GM21447 (cell line): ENCODE measurements at regions not wholly inside any gene's neighbourhood (a gene's known extent, or its start where the extent isn't known, plus 50 kb on each side); places are given as distances from the start of the nearest gene placed in this dataset.

Experiments
- ATAC-seq: cut with Tn5 transposase; IDR thresholded peaks from one replicate; pipeline ENCODE4 v1.9.1; 2021; ENCODE audit not compliant: unreplicated experiment

DNA sequence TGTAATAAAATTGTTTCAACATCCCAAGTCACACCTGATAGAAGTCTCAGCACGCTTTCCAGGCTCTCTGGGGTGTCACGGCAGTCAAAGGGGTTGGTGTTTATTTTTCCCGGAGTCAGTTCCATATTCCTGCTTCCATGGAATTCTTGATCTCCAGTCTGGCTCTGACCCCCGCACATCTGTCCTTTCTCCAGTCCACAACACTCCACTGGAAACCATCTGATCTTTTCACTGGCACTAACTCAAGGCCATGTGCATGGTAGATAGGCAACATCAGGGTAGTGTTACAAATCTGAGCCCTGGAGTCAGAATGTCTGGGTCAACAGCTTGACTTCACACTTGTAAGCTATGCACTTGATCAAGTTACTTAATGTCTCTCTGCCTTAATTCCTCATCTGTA lies 176.2 kb downstream of the WDR11 start:
- ATAC-seq: no peak

DNA sequence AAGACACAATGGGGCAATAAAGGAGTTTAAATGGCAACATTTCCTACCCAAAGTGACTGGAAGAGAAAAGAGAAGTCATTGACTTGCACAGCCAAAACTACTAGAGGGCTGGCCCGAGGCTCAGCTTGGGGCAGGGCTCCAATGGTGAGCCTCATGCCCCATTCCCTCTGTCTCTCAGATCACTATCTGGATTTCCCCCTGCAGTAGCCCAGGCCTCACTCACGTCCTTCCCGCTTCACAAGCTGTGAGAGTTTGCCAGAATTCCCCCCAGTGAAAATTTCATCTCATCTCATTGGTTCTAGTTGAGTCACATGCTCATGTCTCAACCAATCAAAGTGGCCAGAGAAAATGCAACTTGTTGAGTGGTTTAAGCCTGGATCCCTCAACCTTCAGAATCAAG lies 181.3 kb downstream of the WDR11 start:
- no peak for ATAC-seq

DNA sequence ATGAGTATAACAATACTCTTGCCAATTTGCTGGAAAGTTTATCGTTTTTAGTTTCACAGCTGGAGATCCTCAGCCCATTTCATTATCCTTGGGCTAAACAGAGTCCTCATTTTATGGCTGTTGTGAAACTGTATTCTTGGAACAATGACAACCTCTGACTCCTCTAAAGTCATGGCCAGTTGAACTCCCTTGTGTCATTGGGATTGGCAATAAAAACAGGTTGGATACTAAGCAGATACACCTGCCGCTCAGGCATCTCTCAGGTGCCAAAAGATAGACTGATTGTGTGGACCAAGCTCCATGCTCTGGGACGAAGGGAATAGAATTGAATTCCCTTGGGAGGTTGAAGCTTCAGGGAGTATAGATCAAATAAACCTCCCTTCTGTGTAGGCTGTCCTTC lies 182.2 kb downstream of the WDR11 start:
- no peak for ATAC-seq

DNA sequence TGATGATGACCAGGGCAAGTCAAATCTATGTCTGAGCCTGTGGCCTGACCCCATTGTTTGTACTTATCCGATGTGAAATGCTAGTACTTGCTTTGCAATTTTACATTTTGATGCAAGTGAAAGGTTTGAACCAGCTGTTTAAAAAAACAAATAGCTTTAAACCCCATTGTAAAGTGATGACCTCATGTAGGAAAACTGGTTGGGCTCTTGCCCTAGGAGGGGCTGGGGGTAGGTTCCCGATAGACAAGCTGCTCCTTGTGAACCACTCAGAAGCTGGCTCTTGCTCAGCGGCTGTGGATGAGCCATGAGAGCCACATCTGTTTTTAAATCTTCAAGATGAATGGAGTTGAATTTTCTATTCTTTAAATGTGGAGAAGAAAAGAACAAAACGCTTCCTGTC lies 185.3 kb downstream of the WDR11 start:
- no peak for ATAC-seq

DNA sequence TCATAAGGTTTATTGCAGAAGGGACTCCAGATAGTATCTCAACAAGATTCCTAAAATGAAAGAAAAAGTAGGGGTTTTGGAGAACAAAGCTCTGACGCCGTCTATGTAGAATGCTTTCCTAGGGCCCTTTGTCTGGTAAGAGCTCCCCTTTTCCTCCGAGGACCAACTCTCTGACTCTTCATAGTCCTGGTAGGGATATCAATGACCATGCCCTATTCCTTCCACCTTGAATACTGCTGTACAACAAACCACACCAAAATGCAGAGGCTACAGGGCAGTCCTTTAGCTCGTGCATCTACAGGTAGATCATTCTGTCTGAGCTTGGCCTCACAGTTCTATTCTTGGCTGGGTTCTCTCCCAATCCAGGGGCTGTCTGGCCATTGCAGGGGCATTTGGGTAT lies 190.3 kb downstream of the WDR11 start:
- ATAC-seq: no peak

DNA sequence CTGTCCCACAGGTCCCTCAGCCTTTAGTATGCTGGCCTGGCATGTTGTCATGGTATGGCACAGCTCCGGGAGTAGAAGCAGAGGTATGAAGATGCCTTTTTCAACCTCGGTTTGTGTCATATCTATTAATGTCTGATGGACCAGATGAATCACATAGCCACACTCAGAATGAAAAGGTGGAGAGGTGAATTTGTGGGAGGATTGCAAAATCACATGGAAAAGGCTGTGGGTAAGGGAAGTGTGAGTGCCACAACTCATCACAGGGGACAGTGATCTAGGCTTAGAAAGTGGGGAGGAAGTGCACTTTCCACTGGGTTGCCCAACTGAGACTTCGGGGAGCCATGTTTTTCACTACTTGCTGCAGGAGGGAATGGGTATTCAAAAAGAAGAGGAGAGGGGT lies 190.7 kb downstream of the WDR11 start:
- no peak for ATAC-seq

DNA sequence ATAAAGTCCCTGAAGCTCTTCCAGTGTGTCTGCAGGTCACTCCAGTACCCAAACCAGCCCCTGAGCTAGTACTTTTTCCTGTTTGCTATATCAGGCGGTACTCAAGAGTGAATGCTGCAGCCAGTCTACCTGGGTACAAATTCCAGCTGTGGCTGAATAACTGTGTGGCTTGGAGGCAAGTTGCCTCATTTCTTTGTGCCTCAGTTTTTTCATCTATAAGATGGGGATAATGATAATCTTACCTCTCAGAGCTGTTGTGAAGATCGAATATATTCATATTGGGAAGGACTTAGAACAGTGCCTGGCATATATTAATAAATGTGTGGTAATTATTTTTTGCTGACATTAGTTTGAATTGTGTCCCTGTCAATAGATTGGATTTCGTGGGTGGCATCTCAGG lies 191.2 kb downstream of the WDR11 start:
- ATAC-seq: no peak

DNA sequence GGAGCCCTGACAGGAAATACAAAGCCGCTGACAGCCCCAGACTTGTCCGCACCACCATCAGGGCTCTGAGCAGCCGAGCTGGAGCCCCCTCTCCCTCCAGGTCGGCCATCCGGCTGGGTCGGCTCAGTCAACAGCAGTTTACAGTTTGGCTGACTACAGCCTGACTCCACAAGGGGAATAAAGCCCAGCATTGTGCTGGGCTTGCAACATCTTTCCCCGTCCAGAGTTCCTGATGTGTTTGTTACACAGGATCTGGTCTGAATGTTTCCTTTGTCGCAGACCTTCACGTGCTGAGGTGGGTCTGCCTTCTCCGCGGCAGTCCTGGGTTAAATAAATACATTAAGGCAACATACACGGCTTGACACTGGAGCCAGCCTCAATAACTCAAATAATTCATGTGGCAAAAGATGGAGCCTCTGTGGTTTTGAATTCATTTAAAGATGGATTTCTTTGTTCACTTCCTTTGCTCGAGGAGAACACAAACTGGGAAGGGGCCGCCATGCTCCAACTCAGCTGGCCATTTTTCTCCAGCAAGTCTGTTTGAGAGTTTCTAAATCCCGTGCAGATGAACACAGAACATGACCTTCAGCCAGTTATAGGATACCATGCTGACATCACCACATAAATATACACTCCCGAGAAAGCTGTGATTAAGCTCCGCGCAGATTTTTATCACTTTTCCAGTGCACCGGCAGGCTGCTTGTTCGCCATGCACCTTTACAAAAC lies 192.1 kb downstream of the WDR11 start:
- no peak for ATAC-seq

DNA sequence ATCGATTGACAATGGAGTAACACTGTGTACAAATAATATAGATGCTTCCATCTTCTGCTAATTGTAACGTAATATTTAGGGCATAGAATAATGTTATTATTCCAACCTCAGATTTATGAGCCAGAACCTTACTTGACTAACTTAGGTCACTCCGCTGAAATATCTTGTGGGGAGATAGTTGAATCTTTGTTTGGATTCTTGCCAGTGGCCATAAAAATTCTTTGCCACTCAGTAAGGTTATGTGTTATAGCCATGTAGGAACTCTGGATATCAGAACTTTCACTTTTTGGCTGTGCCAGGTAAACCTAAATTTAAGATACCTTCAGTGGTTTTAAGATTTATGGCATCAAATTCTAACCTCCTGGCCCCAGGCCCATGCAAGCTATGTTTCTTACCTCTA lies 197.6 kb downstream of the WDR11 start:
- ATAC-seq: no peak

DNA sequence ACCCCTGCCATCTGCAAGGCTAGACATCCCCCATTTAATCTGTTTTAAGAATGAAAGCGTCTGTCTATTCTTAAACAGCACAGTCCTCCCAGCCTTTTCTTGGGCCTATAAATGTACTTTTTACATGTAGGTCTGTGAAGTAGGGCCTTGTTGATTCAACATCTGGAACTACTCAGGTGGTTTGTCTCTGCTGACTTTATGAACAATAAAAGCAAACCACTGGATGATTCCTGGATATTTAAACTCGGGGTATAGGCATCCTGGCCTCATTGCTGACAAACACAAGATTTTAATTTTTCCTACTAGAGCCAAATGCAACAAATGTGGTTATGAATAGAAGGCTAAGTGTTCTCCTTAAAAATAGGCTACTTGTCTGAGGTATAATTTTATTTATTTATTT lies 198.3 kb downstream of the WDR11 start:
- no peak for ATAC-seq

DNA sequence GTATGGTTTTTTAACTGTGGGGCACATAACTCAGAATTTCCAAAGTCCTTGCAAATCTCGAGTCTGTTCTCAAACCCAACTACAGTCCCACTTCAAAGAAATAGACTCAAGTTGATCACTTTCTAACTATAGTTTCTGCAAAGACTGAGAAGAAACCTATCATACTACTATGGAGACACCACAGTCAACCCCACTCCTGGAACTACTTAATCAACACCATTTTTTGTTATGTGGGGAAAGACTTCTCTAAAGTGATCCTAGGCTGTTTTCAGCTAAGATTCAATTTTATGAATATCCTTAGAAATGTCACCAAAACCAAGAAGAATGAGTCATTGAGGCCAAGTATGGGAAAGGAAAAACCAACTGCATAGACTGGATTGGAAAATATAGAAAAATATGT lies 198.8 kb downstream of the WDR11 start:
- ATAC-seq: no peak

DNA sequence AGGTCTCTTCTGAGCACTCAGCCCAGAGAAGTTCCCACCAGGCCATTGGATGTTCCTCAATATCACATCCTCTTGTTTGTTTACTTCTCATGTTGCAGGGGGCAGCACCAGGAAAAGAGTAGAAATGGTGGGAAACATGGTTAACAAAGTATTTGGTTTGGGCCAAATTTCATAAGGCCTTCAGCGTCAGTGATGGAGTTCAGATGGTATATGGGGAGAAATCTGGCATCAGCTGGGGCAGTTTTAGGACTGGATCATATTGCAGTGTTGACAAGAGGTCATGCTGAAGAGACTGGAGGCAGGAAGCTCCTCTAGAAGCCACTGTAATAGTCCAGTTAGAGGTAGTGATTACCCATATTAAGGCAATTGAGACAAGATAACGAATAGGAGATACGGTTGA lies 200.0 kb downstream of the WDR11 start:
- ATAC-seq: no peak

DNA sequence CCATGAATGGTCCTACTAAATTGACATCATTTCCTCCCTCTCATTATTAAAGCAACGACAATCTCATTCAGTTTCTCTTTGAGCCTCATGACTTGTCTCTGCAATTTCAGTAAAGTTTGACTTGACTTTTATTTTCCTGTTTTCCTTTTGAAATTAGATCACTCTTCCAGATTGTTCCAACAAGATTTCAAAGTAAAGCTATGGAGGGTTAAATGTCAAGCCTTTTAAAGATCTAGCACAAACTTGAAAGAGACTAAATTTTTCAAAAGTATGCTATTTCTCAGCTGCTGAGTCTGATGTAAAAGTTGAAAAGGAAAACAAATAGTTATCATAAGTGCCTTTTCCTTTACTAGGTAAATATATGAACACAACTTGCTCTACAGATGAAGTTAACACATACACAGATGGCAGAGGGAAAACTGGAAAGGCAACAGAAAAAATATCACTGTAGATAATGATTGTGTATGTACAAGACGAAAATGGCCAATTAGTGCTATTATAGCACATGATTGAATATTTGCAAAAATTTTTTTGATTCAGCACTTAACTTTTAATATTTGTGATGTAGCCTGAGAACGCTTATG lies 200.6 kb downstream of the WDR11 start:
- ATAC-seq: no peak

DNA sequence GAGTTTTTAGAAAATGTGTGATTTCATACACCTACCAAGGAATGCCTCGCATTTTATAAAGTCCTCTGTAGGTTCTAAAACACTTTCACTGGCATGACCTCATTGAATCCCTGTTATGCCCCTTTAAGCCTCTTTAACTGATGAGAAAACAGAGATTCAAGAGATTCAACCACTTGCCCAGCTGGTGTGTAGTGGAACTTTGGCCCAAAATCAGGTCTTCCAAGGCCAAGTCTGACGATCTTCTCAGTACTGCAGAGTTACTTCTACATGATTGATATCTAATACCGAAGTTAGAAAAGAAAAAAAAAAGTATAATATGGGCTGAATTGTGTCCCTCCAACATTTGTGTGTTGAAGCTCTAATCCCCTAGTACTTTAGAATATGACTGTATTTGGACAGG lies 202.0 kb downstream of the WDR11 start:
- ATAC-seq: no peak

DNA sequence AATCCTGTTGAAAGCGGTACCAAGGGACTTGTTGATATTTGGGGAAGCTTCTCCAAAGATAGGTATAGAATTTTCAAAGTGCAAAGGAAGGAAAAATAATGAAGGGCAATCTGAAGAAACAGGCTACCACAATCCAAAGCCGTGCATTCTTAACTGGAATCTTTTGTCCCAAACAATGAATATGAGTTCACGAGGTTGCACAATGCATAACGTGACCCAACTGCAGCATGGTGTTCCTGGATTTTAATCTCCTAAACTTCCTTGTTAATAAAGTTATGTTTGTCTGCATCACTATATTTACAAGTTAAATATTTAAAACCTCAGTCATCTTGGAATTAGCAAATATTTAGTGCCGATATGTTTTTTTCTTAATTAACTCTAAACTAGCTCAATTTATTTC lies 203.7 kb downstream of the WDR11 start:
- ATAC-seq: no peak

DNA sequence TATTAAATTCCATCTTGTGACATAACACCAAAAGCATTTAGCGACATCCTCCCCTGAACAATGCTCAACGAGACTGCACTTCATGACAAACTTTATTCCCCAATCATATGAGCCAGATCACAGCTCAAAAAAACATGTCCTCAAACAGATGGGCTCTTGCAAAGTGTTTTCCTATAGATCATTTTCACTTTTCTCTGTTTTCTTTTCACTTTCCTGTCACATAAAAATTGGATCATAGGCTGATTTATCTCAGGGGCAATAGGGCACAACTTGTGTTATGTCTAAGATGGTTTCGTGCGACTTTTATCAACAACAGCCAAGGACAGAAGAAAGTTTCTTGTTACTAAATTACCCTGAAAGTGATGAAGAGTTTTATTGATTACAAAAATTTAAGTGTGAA lies 206.1 kb downstream of the WDR11 start:
- no peak for ATAC-seq

DNA sequence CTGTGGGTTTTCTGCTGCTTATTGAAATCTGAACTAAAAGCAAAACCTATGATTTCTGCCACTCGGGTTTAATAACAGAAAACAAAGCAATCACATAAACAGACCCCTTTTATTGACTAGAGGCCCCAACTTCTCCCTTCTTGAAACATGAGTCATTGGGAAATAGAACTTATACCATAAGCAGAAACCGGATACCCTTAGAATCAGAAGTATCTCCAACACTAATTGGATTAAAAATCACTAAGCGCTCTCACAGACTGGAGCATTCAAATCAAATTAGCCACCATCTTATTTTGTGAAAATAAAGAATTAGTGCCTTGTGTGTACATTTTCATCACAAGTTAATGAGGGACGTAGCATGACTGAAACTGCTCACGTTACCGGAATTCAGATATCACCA lies 206.9 kb downstream of the WDR11 start:
- no peak for ATAC-seq

DNA sequence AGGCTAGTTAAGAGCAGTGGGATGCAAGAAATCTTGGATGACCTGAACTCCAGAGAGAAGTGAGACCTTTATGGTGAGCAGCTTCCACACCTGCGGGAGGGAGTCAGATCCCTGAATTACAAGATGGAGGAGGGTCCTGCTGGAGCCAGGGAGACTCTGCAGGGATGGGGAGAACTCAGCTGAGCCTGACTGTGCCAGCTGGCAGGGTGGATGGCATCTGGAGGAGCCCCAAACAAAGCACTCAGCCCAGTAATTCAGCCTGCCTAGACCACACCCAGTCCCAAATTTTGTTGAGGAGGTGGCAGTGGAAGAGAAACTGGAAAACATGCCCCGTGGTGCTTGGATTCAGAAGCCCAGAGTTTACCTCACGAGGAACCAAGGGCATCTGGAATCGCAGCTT lies 208.2 kb downstream of the WDR11 start:
- ATAC-seq: no peak

DNA sequence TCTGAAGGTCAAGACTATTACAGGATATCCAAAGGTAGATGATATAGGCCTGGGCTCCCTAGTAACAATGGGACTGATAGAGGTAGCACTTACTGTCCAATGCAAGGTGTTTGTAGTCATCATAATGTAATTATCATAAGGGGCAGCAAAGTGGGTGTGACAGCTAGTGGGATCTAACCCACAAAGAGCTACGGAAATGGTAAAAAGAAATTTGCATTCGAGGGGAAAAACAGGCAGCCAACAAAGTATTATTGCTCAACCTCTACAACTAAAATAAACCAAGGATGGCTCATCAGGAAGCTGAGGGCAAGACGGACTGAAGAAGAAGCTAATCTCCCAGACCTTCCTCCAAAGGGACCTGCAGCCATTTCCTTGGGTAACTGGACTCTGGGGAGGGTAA lies 211.0 kb downstream of the WDR11 start:
- no peak for ATAC-seq

DNA sequence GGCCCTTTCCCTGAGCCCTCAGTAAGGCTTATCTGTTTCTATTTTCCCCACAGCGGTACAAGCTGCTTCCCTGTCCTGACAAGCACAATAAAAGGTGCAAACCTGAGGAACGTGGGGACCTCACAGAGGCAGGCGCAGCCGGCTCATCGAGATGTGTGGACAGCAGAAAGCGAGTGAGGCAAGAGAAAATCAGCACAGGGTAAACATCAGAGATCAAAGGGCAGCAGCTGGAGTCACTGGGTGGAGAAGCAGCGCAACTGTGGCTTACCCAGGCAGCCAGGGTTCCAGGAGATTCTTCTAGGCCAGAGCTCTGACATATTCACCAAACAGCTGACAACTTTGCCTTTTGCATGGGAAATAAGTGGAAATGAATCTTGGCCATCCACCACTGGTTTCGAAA lies 212.6 kb downstream of the WDR11 start:
- ATAC-seq: no peak

DNA sequence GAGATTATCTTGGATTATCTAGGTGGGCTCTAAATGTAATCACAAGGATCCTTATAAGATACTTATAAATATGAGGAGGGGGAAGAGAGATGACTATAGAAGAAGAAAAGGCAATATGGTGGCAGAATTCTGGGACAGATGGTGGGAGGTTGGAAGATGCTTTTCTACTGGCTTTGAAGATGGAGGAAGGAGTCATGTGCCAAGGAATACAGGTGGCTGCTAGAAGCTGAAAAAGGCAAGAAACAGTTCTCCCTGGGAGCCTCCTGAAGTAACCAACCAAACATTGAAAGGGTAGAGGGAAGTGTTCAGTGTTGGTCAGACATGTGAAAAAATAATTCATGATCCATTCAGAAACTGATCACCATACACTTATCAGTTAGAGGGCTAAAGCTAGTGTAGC lies 213.3 kb downstream of the WDR11 start:
- ATAC-seq: no peak

DNA sequence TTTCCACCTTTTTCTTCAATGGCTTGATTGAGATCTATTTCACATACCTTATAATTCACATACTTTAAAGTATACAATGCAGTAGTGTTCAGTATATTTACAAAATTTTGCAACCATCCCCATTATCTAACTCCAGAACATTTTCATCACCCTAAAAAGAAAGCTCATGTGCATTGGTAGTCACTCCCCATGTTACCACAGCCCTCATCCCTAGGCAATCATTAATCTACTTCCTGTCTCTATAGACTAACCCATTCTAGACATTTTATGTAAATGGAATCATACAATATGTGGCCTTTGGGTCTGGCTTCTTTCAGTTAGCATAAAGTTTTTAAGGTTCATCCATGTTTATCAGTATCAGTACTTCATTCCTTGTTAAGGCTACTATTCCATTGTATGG lies 214.2 kb downstream of the WDR11 start:
- no peak for ATAC-seq
